WTC11 (cell line): ENCODE measurements at regions not wholly inside any gene's neighbourhood (a gene's known extent, or its start where the extent isn't known, plus 50 kb on each side); places are given as distances from the start of the nearest gene placed in this dataset.

Source experiments
- ATAC-seq: fragments of 200-7000 bp; cut with Tn5 transposase; 2 replicates; pipeline ENCODE4 v1.10.0; 2021; ENCODE audit warnings: mild to moderate bottlenecking, moderate library complexity
- CTCF ChIA-PET: fragments of 300-600 bp; sonication (Branson Sonifier 250); formaldehyde crosslinking; loops from one replicate; lab custom pipeline; 2021; ENCODE audit warnings: antibody characterized with exemption; lab: Charles Lee
- POLR2A ChIA-PET: fragments of 350-600 bp; sonication (Branson Sonifier 250); formaldehyde crosslinking; loops from one replicate; lab custom pipeline; 2021; ENCODE audit warnings: antibody characterized with exemption; lab: Charles Lee
- DNase-seq: peaks from one replicate; pipeline ENCODE4 v3.0.0; 2021; ENCODE audit warnings: low spot score
- H3K27ac Mint-ChIP-seq: 2 replicates; pipeline ENCODE4 v1.8.0; 2021; ENCODE audit warnings: mixed read lengths
- H3K27me3 Mint-ChIP-seq: 2 replicates; pipeline ENCODE4 v1.8.0; 2021; ENCODE audit warnings: low read depth, mild to moderate bottlenecking, moderate library complexity, mixed read lengths
- H3K36me3 Mint-ChIP-seq: 2 replicates; pipeline ENCODE4 v1.8.0; 2021; ENCODE audit warnings: mixed read lengths
- H3K4me1 Mint-ChIP-seq: 2 replicates; pipeline ENCODE4 v1.8.0; 2022; ENCODE audit warnings: mixed read lengths
- H3K4me3 Mint-ChIP-seq: 2 replicates; pipeline ENCODE4 v1.8.0; 2021; ENCODE audit warnings: mild to moderate bottlenecking, moderate library complexity, mixed read lengths
- H3K9me3 Mint-ChIP-seq: 2 replicates; pipeline ENCODE4 v1.8.0; 2021; ENCODE audit warnings: mixed read lengths
- ATF1 ChIP-seq: sonication (generic); formaldehyde crosslinking; IDR thresholded peaks from 2 replicates; pipeline ENCODE4 v1.8.1; 2023; ENCODE audit warnings: mild to moderate bottlenecking, moderate library complexity, missing genetic modification reagents
- ATF6 ChIP-seq: sonication (generic); formaldehyde crosslinking; IDR thresholded peaks from 2 replicates; pipeline ENCODE4 v1.8.1; 2023; ENCODE audit warnings: mild to moderate bottlenecking, missing genetic modification reagents
- CREB1 ChIP-seq: sonication (generic); formaldehyde crosslinking; IDR thresholded peaks from 2 replicates; pipeline ENCODE4 v1.8.0; 2023; ENCODE audit warnings: mild to moderate bottlenecking, missing genetic modification reagents
- CTCF ChIP-seq: fragments of 200-600 bp; IDR thresholded peaks from 2 replicates; pipeline ENCODE4 v1.8.0; 2022; ENCODE audit warnings: antibody characterized with exemption
- E2F4 ChIP-seq: sonication (generic); formaldehyde crosslinking; IDR thresholded peaks from 2 replicates; pipeline ENCODE4 v1.8.1; 2022; ENCODE audit warnings: low read depth, mild to moderate bottlenecking, moderate library complexity, missing genetic modification reagents, borderline replicate concordance
- FOXP1 ChIP-seq: sonication (generic); formaldehyde crosslinking; IDR thresholded peaks from 2 replicates; pipeline ENCODE4 v1.8.0; 2022; ENCODE audit warnings: missing genetic modification reagents, mild to moderate bottlenecking, moderate library complexity, borderline replicate concordance
- FOXP4 ChIP-seq: sonication (generic); formaldehyde crosslinking; IDR thresholded peaks from 2 replicates; pipeline ENCODE4 v1.8.0; 2022; ENCODE audit warnings: mild to moderate bottlenecking, missing genetic modification reagents
- HMGXB4 ChIP-seq: sonication (generic); formaldehyde crosslinking; IDR thresholded peaks from 2 replicates; pipeline ENCODE4 v1.8.1; 2023; ENCODE audit warnings: mild to moderate bottlenecking, moderate library complexity, missing genetic modification reagents
- IRF2 ChIP-seq: sonication (generic); formaldehyde crosslinking; IDR thresholded peaks from 2 replicates; pipeline ENCODE4 v1.8.0; 2022; ENCODE audit warnings: low read depth, missing genetic modification reagents, borderline replicate concordance
- JUN ChIP-seq: sonication (generic); formaldehyde crosslinking; IDR thresholded peaks from 2 replicates; pipeline ENCODE4 v1.8.0; 2023; ENCODE audit warnings: mild to moderate bottlenecking, missing genetic modification reagents
- MYBL2 ChIP-seq: sonication (generic); formaldehyde crosslinking; IDR thresholded peaks from 2 replicates; pipeline ENCODE4 v1.8.1; 2023; ENCODE audit warnings: mild to moderate bottlenecking, moderate library complexity, missing genetic modification reagents
- NR2C2 ChIP-seq: sonication (generic); formaldehyde crosslinking; IDR thresholded peaks from 2 replicates; pipeline ENCODE4 v1.8.0; 2022; ENCODE audit warnings: mild to moderate bottlenecking, missing genetic modification reagents
- RORB ChIP-seq: fragments of 250-450 bp; sonication (Bioruptor Pico); IDR thresholded peaks from 2 replicates; pipeline ENCODE4 v1.9.0; 2021; ENCODE audit warnings: mild to moderate bottlenecking
- SMAD4 ChIP-seq: sonication (generic); formaldehyde crosslinking; IDR thresholded peaks from 2 replicates; pipeline ENCODE4 v1.8.0; 2022; ENCODE audit warnings: mild to moderate bottlenecking, missing genetic modification reagents
- ZBTB43 ChIP-seq: sonication (generic); formaldehyde crosslinking; IDR thresholded peaks from 2 replicates; pipeline ENCODE4 v1.8.1; 2023; ENCODE audit warnings: mild to moderate bottlenecking, missing genetic modification reagents
- ZNF281 ChIP-seq: sonication (generic); formaldehyde crosslinking; IDR thresholded peaks from 2 replicates; pipeline ENCODE4 v1.8.0; 2023; ENCODE audit warnings: mild to moderate bottlenecking, missing genetic modification reagents
- ZNF416 ChIP-seq: fragments of 250-450 bp; sonication (Bioruptor Pico); IDR thresholded peaks from 2 replicates; pipeline ENCODE4 v1.9.0; 2021; ENCODE audit warnings: mild to moderate bottlenecking, inconsistent platforms

GRCh38 chr18:77567205-77567604 lies 317.6 kb downstream of the GALR1 start:
- no peaks in the 10 kb centered on the region for H3K27me3 Mint-ChIP-seq
- H3K9me3 Mint-ChIP-seq = peaks cover 39% of the 10 kb centered on the region
- DNase-seq (no peak), ATAC-seq (peak; percentile 46)
- POLR2A ChIA-PET = no interaction called here
- no peak overlapping the region for H3K4me3 Mint-ChIP-seq
- TF ChIP-seq E2F4 (CRISPR knock-in tag) = no peak
- no peak for TF ChIP-seq IRF2
- TF ChIP-seq JUN (CRISPR knock-in tag) = no peak
- TF ChIP-seq SMAD4 (CRISPR knock-in tag) = no peak
- H3K27ac Mint-ChIP-seq = no peak overlapping the region
- peaks cover 5% of the 10 kb centered on the region; the same call in 1 of the 2 replicates for H3K4me1 Mint-ChIP-seq
- CTCF ChIA-PET = interaction anchor here (0.5 kb wide), 1 partner anchor 157 kb away, joined by 3 read pairs; no protein-coding TSS in a partner anchor
- peaks cover 34% of the 10 kb centered on the region for H3K36me3 Mint-ChIP-seq

GRCh38 chr18:77571743-77572142 lies 322.1 kb downstream of the GALR1 start:
- Mint-ChIP-seq H3K36me3 (peaks cover 37% of the 10 kb centered on the region), H3K9me3 (peaks cover 61% of the 10 kb centered on the region), H3K4me3 (no peak overlapping the region), H3K4me1 (peaks cover 15% of the 10 kb centered on the region), H3K27ac (no peak overlapping the region), H3K27me3 (0 out of 2 replicates have a peak, but pooled peaks cover 3% of the 10 kb centered on the region)
- ChIA-PET POLR2A (no interaction called here), CTCF (no interaction called here)
- ATAC-seq (no peak), DNase-seq (no peak)
- TF ChIP-seq ZNF281 (CRISPR knock-in tag) (no peak), MYBL2 (no peak), ATF6 (no peak), E2F4 (CRISPR knock-in tag) (no peak), CTCF (no peak), RORB (CRISPR knock-in tag) (no peak), NR2C2 (no peak), ZNF416 (CRISPR knock-in tag) (no peak), ZBTB43 (CRISPR knock-in tag) (no peak), FOXP1 (no peak), ATF1 (no peak), HMGXB4 (no peak), CREB1 (no peak), FOXP4 (no peak)
